ENCODE measurements at regions not wholly inside any gene's neighbourhood (a gene's known extent, or its start where the extent isn't known, plus 50 kb on each side); places are given as distances from the start of the nearest gene placed in this dataset.

- Histone ChIP-seq H3K27me3 (ENCODE audit: control insufficient read depth, insufficient read depth, low read length) (no peaks in the 10 kb centered on the region), H3K4me3 (ENCODE audit: low read depth, low read length) (no peak overlapping the region), H3K36me3 (ENCODE audit: control insufficient read depth, insufficient read depth, low read length) (no peaks in the 10 kb centered on the region)
- no peak for DNase-seq (ENCODE audit: low read depth)
- no peak for TF ChIP-seq CTCF (IDR thresholded peaks at IDR 0.05; ENCODE audit: insufficient read depth, low read depth, low read length)
- ChIA-PET POLR2A (no interaction called here), CTCF (interaction anchor here (0.8 to 1.1 kb wide), 3 partner anchors 9 to 13 kb away, joined by 3 to 4 read pairs (median 3); no protein-coding TSS in a partner anchor)
Observed at GRCh38 chr13:33452873-33453517, 167.4 kb upstream of the STARD13 start.

- no peak for DNase-seq (ENCODE audit: low read depth)
- H3K4me3 ChIP-seq (ENCODE audit: low read depth, low read length): no peak overlapping the region
- CTCF ChIA-PET: interaction anchor here (1.1 kb wide), 1 partner anchor 8 kb away, joined by 4 read pairs; no protein-coding TSS in a partner anchor
- H3K36me3 ChIP-seq (ENCODE audit: control insufficient read depth, insufficient read depth, low read length): no peaks in the 10 kb centered on the region
- no peak for TF ChIP-seq CTCF (IDR thresholded peaks at IDR 0.05; ENCODE audit: insufficient read depth, low read depth, low read length)
- no peaks in the 10 kb centered on the region for H3K27me3 ChIP-seq (ENCODE audit: control insufficient read depth, insufficient read depth, low read length)
- POLR2A ChIA-PET: no interaction called here
Observed at GRCh38 chr13:33453936-33454335, 168.4 kb upstream of the STARD13 start.

- Histone ChIP-seq H3K27me3 (ENCODE audit: control insufficient read depth, insufficient read depth, low read length) (no peaks in the 10 kb centered on the region), H3K4me3 (ENCODE audit: low read depth, low read length) (no peak overlapping the region), H3K36me3 (ENCODE audit: control insufficient read depth, insufficient read depth, low read length) (no peaks in the 10 kb centered on the region)
- no peak for TF ChIP-seq CTCF (IDR thresholded peaks at IDR 0.05; ENCODE audit: insufficient read depth, low read depth, low read length)
- POLR2A ChIA-PET: no interaction called here
- CTCF ChIA-PET: no interaction called here
- peak; percentile 89 for DNase-seq (ENCODE audit: low read depth)
Observed at GRCh38 chr13:33454844-33455705, 169.5 kb upstream of the STARD13 start.

- CTCF ChIA-PET: interaction anchor here (1.3 kb wide), 1 partner anchor 28 kb away, joined by 5 read pairs; no protein-coding TSS in a partner anchor
- no peak for TF ChIP-seq CTCF (IDR thresholded peaks at IDR 0.05; ENCODE audit: insufficient read depth, low read depth, low read length)
- Histone ChIP-seq H3K4me3 (ENCODE audit: low read depth, low read length) (no peak overlapping the region), H3K36me3 (ENCODE audit: control insufficient read depth, insufficient read depth, low read length) (no peaks in the 10 kb centered on the region), H3K27me3 (ENCODE audit: control insufficient read depth, insufficient read depth, low read length) (no peaks in the 10 kb centered on the region)
- POLR2A ChIA-PET: no interaction called here
- no peak for DNase-seq (ENCODE audit: low read depth)
Observed at GRCh38 chr13:33459702-33460101, 174.1 kb upstream of the STARD13 start.

GRCh38 chr13:33462109-33462508 is 176.6 kb upstream of the STARD13 start:
- DNase-seq (ENCODE audit: low read depth): no peak
- POLR2A ChIA-PET: no interaction called here
- no peaks in the 10 kb centered on the region for H3K36me3 ChIP-seq (ENCODE audit: control insufficient read depth, insufficient read depth, low read length)
- TF ChIP-seq CTCF (IDR thresholded peaks at IDR 0.05; ENCODE audit: insufficient read depth, low read depth, low read length): no peak
- no peak overlapping the region for H3K4me3 ChIP-seq (ENCODE audit: low read depth, low read length)
- CTCF ChIA-PET: interaction anchor here (0.6 to 0.8 kb wide), 2 partner anchors 9 to 793 kb away, joined by 4 read pairs; no protein-coding TSS in a partner anchor
- H3K27me3 ChIP-seq (ENCODE audit: control insufficient read depth, insufficient read depth, low read length): no peaks in the 10 kb centered on the region

Data from BJ (cell line).